ENCODE measurements at regions not wholly inside any gene's neighbourhood (a gene's known extent, or its start where the extent isn't known, plus 50 kb on each side); places are given as distances from the start of the nearest gene placed in this dataset.

DNA sequence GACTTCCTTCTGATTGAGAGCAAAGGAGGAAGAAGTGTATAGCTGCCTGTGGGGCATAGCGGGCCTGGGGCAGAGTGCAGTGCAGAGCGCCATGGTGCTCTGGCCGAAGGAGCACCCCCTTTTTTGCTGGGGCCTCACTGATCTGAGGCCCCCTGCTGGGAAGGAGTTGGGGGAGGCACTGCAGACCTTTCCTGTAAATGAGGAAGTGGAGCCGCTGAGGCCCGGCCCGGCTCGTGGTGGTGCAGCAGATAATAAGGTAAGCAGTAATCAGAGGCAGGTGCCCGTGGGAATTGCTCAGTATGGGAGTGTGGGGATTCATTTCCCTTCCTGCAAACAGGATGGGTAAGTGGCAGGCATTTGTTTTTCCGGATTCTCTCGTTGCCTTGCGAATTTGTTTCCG, 373.7 kb upstream of the MKI67 start:
- TF ChIP-seq, protein P1, sequence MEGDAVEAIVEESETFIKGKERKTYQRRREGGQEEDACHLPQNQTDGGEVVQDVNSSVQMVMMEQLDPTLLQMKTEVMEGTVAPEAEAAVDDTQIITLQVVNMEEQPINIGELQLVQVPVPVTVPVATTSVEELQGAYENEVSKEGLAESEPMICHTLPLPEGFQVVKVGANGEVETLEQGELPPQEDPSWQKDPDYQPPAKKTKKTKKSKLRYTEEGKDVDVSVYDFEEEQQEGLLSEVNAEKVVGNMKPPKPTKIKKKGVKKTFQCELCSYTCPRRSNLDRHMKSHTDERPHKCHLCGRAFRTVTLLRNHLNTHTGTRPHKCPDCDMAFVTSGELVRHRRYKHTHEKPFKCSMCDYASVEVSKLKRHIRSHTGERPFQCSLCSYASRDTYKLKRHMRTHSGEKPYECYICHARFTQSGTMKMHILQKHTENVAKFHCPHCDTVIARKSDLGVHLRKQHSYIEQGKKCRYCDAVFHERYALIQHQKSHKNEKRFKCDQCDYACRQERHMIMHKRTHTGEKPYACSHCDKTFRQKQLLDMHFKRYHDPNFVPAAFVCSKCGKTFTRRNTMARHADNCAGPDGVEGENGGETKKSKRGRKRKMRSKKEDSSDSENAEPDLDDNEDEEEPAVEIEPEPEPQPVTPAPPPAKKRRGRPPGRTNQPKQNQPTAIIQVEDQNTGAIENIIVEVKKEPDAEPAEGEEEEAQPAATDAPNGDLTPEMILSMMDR (IDR thresholded peaks at IDR 0.05; ENCODE audit: low read depth, low read length), result no peak
- TF ChIP-seq EZH2phosphoT487 (IDR thresholded peaks at IDR 0.05; ENCODE audit: low read depth), result no peak

All from OCI-LY3 (cell line).